Activated effector memory CD4-positive, alpha-beta T cell treated with anti-CD3 and anti-CD28 coated beads, Interleukin-2, amount 50 U/mL, for 16 hours (primary cell): ENCODE measurements at regions not wholly inside any gene's neighbourhood (a gene's known extent, or its start where the extent isn't known, plus 50 kb on each side); places are given as distances from the start of the nearest gene placed in this dataset.

Experiments
- DNase-seq: peaks from one replicate; pipeline ENCODE4 v3.0.0-alpha.2; 2020

- no peak for DNase-seq
Observed at GRCh38 chr18:73917046-73917445, 230.6 kb downstream of the FBXO15 start.

GRCh38 chr18:73913505-73913904 lies 234.1 kb downstream of the FBXO15 start:
- no peak for DNase-seq

- DNase-seq: no peak
Observed at GRCh38 chr18:73908323-73908722, 239.3 kb downstream of the FBXO15 start.

GRCh38 chr18:73901566-73901965 lies 246.1 kb downstream of the FBXO15 start:
- DNase-seq: no peak

GRCh38 chr18:73901151-73901550 lies 246.5 kb downstream of the FBXO15 start:
- DNase-seq: no peak

- DNase-seq: no peak
Observed at GRCh38 chr18:73900106-73900835, 247.4 kb downstream of the FBXO15 start.

GRCh38 chr18:73897517-73897916 lies 250.1 kb downstream of the FBXO15 start:
- DNase-seq: no peak

- DNase-seq: no peak
Observed at GRCh38 chr18:73896685-73897084, 250.9 kb downstream of the FBXO15 start.

- no peak for DNase-seq
Observed at GRCh38 chr18:73895701-73896100, 251.9 kb downstream of the FBXO15 start.

GRCh38 chr18:73893880-73894279 lies 253.8 kb downstream of the FBXO15 start:
- no peak for DNase-seq

GRCh38 chr18:73891572-73892421 lies 255.8 kb downstream of the FBXO15 start:
- DNase-seq: no peak

GRCh38 chr18:73888565-73888964 lies 259.1 kb downstream of the FBXO15 start:
- no peak for DNase-seq

GRCh38 chr18:73887801-73888200 lies 259.8 kb downstream of the FBXO15 start:
- DNase-seq: no peak

- no peak for DNase-seq
Observed at GRCh38 chr18:73884868-73885267, 262.8 kb downstream of the FBXO15 start.

- no peak for DNase-seq
Observed at GRCh38 chr18:73881396-73881917, 266.2 kb downstream of the FBXO15 start.

GRCh38 chr18:73880387-73880786 lies 267.2 kb downstream of the FBXO15 start:
- DNase-seq: no peak

- DNase-seq: no peak
Observed at GRCh38 chr18:73879766-73880165, 267.9 kb downstream of the FBXO15 start.

- no peak for DNase-seq
Observed at GRCh38 chr18:73879328-73879727, 268.3 kb downstream of the FBXO15 start.

- no peak for DNase-seq
Observed at GRCh38 chr18:73869182-73869581, 278.5 kb downstream of the FBXO15 start.

GRCh38 chr18:73861771-73862170 lies 285.9 kb downstream of the FBXO15 start:
- no peak for DNase-seq

GRCh38 chr18:73859837-73860397 lies 287.7 kb downstream of the FBXO15 start:
- DNase-seq: no peak

GRCh38 chr18:73852789-73853549 lies 294.7 kb downstream of the FBXO15 start:
- DNase-seq: no peak

GRCh38 chr18:73850782-73851181 lies 296.9 kb downstream of the FBXO15 start:
- no peak for DNase-seq
